ENCODE measurements at regions not wholly inside any gene's neighbourhood (a gene's known extent, or its start where the extent isn't known, plus 50 kb on each side); places are given as distances from the start of the nearest gene placed in this dataset.

DNA sequence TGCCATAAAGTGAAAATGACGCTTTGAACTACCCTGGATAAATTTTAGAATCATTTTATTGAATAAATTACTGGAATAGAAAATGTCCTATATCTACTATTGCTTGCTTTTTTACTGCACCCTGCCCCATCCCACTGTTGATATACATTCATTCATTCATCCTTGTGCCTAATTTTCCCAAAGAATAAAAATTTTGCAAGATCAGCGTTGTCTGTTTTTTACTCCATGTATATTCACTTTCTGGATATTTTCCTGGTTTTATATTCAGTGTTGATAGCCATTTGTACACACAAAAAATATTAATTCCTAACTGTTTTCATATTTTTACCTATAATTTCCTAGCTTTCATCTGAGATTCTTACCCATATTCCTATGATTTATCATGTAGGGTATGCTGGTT lies 262.9 kb upstream of the MAGI2 start:
- DNase-seq (ENCODE audit: low read depth in 2 of 2), result no peak

DNA sequence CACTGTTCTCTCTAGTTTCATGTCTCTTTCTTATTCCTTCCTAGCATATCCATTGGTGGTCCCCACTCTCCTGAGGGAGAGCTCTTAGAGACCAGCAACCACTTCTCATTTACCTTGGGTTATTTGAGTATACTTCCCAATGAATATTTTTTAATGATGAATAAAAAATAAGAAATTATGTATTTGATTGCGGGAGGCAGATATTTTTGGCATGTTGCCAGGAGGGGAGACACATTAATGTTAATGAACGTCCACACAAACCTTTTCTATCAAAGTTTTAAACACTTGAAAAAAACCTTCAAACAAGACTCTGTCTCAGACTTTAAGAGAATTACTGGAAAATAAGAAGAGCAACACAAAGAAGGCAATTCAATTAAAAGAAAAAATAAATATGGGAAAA lies 260.6 kb upstream of the MAGI2 start:
- DNase-seq (ENCODE audit: low read depth in 2 of 2), result no peak

DNA sequence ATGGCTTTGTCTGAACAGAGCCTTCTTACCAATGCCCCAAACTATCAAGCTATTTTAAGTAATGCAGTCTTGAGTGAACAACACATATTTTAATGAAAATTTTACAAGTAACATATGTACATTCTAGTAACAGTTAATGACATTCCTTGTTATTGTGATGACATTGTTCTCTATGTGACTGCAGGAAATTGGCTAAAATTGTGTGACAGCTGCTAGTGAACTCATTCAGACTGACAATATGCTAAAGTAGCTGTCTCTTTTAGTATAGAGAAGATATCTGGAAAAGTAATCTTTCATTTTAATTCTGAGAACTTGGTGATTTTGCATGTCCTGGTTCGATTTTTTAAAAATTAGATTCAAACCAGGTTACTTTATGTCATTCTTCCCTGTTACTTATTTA lies 259.8 kb upstream of the MAGI2 start:
- no peak for DNase-seq (ENCODE audit: low read depth in 2 of 2)

DNA sequence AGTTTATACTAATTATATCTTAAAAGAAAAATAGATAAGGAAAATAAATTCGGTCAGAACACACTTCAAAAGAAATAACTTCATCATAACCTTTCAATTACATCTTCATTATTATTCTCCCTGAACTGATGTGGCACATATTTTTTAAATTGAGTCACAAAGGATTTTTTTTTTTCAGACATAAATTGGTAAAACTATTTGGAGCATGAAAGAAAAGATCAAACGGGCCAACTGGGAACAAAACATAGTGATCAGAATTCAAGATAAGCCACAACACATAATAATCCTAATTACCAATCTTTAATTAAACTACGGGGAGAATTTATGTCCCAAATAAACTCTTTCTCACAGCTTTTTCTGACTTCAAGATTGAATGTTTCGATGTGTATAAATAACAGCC lies 258.2 kb upstream of the MAGI2 start:
- no peak for DNase-seq (ENCODE audit: low read depth in 2 of 2)

DNA sequence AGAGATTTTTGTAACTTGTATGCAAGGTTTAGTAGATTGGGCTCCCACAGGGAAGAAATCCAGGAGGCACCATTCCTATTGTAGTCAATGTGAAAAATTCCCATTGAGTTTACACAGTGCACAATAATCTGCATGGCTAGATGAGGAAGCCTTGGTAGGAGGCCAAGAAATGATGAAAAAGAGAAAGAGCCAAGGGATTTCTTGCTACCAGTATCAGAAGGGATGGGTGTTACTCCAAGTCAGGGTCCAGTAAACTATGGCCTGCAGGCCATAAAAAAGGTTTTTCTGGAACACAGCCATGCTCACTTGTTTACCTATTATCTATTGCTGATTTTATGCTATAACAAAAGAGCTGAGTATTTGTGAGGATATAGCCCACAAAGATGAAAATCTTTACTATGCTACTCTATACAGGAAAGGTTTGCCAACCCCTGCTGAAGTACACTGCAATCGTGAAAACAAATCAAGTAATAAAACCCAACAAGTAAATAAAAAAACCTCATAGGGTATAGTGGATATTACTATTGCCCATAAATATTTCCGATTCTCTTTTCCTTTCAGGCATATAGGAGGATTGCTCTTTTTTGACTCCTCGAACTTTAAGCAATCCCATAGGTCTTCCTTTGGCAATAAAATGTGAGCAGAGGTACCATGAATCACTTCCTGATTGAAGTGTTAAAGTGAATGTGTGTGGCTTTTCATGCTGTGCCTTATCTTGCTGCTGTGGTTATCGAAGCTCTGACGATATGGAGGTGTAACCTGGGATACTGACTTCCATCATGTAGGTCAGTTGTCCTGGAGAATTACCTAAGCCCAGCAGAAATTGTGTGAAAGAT lies 256.3 kb upstream of the MAGI2 start:
- DNase-seq (ENCODE audit: low read depth in 2 of 2), result no peak

DNA sequence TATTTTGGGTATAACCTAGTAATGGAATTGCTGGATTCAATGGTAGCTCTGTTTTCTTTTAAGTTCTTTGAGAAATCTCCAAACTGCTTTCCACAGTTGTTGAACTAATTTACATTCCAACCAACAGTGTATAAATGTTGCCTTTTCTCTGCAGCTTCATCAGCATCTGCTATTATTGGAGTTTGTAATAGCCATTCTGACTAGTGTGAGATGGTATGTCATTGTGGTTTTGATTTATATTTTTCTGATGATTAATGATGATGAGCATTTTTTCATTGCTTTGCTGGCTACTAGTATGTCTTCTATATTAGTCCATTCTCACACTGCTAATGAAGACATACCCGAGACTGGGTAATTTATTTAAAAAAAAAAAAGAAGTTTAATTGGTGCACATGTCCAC lies 248.6 kb upstream of the MAGI2 start:
- DNase-seq (ENCODE audit: low read depth in 2 of 2), result peak in 1 of 2 experiments; percentile 9

DNA sequence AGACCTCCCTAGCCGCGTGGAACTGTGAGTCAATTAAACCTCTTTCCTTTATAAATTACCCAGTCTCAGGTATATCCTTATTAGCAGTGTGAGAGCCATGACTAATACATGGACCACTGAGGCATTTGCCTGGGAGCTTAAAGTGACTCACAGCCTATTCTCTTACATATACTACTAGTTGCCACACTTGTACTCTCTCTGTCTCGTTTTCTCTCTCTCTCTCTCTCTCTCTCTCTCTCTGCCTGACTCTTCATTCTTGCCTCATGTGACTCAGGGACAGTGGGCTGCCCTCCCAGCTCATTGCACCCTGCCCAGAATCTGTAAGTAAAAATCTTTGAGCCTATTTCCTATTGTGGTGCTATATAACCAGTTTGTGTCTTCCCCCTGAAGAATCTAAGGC lies 238.5 kb upstream of the MAGI2 start:
- peak in 1 of 2 experiments; percentile 9 for DNase-seq (ENCODE audit: low read depth in 2 of 2)

DNA sequence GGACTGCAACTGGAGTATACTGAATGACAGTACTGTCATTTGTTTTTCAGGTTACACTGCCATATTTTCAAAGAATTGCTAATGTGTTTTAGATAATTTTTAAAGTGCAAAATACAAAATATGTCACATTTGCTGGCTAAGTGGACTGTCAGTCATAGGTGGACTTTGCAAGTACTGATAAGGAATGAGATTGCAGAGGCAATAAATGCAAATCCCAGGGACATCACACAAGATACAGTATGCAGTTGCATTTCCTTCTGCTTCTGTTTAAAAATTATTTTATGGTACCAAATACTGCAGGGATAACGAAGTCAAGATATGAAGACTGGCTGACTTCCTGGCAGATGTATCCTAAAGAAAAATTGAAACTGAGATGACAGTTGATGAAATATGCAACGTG lies 237.6 kb upstream of the MAGI2 start:
- DNase-seq (ENCODE audit: low read depth in 2 of 2), result no peak

DNA sequence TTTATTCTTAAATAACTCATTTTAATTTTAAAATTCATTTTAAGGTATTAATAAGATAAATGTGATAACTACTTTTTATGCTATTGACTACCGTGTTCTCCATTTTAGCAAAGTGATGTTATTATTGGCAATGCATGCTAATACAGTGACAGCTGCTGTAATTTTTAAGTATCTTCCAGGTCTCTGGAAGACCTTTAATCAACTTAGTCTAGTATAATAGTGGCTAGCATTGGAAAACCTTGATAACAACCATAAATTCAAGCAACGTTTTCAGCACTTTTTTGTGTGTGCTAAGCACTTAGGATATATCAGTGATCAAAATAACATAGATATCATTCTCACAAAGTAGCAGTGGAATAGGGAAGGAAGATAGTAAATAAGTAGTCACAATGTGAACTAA lies 230.9 kb upstream of the MAGI2 start:
- DNase-seq (ENCODE audit: low read depth in 2 of 2), result no peak

DNA sequence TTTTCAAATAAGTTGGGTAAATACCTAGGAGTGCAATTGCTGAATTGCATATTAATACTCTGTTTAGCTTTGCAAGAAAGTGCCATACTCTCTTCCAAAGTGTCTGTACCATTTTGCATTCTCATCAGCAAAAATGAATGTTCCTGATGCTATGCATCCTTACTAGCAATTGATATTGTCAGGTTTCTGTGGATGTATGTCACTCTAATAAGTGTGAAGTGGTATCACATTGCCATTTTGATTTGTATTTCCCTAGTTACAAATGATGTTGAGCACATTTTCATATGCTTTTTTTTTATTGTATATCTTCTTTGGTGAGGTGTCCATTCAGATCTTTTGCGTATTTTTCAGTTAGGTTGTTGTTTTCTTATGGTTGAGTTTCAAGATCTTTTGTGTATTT lies 230.4 kb upstream of the MAGI2 start:
- no peak for DNase-seq (ENCODE audit: low read depth in 2 of 2)

DNA sequence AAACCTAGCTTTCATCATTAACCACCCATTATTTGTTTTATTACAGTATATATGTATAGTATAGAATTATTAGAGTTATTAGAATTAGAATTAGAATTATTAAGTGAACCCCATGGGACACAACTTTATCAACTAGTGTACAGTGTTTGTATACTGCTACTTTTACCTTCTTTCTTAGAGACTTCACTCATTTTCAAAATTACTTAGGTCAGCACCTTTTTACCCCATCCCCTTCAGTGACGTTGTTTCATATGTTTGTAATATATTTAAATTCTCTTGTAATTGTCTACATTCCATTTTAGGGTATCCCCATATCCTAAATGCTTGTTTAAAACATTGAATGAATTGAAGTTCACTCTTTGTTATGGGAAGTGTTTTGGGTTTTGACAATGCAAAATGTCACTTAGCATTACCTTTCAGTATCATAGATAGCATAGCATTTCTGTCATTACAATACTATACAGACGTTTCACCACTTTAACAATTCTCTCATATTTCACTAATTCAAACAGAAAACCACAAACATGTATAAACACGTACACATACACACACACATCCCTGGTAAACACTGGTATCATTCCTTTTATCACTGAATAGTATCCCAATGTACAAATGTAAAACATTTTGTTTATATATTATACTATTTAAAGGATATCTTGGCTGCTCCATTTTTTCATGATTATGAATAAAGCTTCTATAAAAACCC lies 229.9 kb upstream of the MAGI2 start:
- DNase-seq (ENCODE audit: low read depth in 2 of 2), result no peak

DNA sequence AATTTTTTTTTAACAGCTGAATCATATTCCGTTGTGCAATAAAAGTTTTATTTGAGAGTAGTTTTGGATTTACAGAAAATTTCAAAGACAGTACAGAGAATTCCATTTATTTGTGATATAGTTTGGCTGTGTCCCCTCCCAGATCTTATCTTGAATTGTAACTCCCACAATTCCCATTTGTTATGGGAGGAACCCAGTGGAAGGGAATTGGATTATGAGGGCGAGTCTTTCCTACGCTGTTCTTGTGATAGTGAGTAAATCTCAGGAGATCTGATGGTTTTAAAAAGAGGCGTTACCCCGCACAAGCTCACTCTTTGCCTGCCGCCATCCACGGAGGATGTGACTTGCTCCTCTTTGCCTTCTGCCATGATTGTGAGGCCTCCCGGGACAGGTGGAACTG lies 228.0 kb upstream of the MAGI2 start:
- DNase-seq (ENCODE audit: low read depth in 2 of 2), result no peak

DNA sequence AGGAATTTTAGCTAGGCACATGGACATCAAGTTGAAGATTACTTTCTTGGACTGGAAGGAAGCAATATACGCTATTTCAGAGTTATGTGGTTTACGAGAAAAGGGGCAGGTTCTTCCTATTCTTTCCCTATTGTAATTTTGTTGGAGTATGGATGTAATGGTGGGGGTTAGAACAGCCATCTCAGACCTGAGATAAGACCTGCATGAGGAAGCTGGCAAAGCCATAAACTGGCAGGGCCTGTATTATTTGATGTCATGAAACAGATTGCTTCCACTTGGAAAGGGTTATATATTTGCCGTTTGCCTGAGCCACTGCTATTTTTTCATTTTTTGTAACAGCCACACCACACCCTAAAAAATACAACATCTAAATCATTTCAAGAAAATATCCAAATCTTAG lies 220.5 kb upstream of the MAGI2 start:
- no peak for DNase-seq (ENCODE audit: low read depth in 2 of 2)

DNA sequence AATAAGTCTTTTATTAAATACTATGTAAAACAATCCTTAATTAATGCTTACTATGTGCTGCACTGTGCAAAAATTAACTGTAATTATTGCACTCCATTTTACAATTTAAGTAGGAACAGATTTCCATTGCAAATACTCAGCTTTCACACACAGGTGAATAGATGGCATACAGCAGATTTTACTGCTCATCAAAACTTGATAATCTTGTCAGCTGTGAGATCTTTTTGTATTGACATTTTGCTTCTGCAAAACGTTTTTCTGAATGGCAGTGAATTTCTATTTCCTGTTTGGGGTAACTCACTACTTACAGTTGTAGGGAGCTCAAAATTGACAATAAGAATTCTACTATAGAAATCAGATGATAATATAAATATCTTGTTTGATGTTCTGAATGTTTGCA lies 220.0 kb upstream of the MAGI2 start:
- no peak for DNase-seq (ENCODE audit: low read depth in 2 of 2)

DNA sequence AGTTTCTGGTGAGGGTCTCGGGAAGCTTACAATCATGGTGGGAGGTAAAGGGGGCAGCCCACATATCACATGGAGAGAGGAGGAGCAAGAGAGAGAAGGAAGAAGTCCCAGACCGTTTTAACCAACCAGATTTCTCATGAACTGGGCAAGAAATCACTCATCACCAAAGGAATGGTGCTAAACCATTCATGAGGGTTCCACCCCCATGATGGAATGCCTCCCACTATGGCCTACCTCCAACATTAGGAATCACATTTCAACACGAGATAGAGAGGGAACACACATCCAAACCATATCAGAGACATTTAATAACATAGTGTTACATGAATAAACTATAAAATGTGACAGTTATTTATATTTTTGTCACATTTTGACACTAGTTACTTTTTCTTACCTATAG lies 214.8 kb upstream of the MAGI2 start:
- no peak for DNase-seq (ENCODE audit: low read depth in 2 of 2)

DNA sequence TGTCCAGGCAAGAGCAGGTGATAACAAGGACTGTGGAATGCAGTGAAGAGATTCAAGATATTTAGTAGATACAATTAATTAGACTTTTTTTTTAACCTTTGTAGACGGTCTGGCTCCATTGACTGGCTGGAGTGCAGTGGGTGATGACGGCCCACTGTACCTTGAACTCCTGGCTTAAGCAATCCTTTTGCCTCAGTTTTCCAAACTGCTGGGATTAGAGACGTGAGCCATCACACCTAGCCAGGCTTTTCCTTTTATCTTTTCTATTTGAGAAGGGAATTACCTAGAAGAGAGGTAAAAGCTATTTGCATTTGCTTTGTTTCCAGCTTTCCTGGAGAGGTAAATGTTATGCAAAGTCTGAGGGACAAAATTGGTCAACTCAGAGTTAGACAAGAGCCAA lies 213.0 kb upstream of the MAGI2 start:
- no peak for DNase-seq (ENCODE audit: low read depth in 2 of 2)

DNA sequence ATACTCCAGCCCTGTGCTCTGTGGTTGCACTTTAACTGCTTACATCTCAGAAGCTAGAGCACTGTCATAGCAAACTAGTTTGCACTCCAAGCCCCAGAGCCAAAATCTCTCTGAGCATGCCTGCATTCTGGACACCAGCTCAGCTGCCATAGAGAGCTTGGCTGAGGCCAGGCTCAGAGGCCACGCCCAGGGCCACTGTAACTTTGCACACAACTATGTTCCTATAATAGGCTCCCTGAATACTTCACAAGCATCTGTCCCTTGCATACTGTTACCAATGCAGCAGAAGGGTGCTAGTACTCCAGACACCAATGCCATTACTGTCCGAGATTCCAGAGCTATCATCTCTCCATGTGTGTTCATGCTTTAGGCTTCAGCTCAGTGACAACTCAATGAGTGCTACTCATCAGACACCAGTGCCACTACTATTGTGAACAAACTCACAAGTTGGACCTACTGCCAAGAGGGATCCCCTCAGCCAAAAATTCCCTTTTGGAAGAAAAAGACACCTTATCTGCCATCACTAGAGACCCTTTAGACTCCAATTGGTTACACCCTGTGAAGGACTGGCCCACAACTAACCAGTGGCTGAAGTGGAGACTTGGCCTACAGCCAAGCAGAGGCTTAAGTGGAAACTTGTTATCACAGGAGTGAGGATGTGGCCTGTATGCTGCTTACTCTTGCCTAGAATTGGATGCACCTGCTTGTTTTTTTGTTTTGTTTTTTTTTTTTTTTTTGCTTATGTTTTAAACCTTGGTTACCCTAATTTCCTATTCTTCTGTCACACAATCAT lies 211.6 kb upstream of the MAGI2 start:
- DNase-seq (ENCODE audit: low read depth in 2 of 2), result no peak

DNA sequence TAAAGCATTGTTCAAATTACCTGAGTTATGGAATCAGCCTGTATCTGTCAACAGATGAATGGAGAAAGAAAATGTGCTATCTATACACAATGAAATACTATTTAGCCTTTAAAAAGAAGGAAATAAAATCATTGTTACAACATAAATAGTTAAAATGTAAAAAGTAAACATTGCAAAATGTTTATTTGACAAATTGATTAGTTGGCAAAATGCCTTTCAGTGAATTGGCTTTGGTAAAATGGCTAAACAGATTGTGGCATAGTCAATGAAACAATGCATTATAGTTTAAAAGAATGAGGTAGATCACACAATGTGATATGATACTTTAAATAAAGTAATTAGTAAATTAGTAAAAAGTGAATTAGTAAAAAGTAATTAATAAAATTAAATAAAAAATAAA lies 204.8 kb upstream of the MAGI2 start:
- DNase-seq (ENCODE audit: low read depth in 2 of 2), result no peak

DNA sequence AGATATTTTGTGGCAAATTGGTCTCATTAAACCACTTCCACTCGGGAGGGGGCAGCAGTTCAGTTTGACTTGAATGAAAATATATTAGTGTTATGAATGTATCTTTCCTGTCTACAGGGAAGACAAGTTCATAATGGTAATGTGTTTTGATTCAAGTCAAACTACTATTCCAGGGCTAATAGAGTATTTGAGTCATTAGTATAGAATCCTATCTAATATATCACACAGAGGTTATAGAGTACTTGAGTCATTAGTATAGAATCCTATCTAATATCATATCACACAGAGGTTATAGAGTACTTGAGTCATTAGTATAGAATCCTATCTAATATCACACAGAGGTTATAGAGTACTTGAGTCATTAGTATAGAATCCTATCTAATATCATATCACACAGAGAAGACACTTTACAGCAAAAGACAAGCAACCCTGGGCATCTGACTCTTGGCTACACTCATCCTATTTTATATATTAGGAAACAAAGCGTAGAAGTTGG lies 199.7 kb upstream of the MAGI2 start:
- peak in 1 of 2 experiments; percentile 3 for DNase-seq (ENCODE audit: low read depth in 2 of 2)

DNA sequence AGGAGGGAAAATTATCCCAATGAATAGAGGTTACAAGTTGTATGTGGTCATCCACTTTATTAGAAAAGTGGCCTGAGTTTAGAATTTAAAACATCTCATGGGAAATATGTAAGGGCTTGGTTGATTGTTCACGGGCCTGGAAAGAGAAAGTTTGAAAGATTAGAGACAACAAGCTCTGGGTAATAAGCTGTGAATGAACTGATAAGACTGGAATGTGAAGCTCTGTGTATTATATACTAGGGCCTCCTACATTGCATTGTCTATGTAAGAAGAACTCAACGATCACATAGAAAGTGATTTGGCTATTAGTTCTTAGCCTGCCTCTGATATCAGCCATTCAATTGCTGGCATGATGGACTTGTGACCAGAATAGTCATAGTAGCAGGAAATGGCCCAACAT lies 199.2 kb upstream of the MAGI2 start:
- DNase-seq (ENCODE audit: low read depth in 2 of 2), result no peak

DNA sequence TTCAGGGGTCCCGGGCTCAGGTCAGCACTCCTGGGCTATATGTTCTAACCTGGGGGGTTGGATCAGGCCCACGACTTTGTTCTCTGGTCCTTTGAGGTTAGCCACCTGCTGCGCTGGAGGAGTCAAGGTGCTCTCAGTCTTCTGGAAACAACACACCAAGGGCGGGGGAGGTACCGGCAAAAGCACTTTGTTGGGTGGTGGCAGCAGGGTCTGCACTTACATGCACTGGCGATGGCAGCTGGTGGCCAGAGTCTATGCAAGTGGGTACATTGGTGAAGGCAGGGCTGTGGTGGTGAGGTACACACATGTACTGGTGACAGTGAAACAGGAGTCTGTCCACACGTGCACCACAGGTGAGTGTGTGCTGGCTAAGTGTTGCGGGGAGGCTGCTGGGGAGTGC lies 194.2 kb upstream of the MAGI2 start:
- no peak for DNase-seq (ENCODE audit: low read depth in 2 of 2)

DNA sequence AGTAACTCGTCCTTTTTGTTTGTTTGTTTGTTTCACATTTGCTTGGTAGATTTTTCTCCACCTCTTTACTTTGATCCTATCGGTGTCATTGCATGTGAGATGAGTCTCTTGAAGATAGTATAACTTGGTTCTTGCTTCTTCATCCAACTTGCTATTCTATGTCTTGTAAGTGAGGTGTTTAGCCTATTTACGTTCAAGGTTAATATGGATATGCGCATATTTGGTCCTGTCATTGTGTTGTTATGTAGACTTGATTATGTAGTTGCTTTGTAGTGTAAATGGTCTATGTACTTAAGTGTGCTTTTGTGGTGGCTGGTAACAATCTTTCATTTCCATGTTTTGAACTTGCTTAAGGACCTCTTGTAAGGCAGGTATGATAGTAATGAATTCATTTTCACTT lies 192.8 kb upstream of the MAGI2 start:
- no peak for DNase-seq (ENCODE audit: low read depth in 2 of 2)

DNA sequence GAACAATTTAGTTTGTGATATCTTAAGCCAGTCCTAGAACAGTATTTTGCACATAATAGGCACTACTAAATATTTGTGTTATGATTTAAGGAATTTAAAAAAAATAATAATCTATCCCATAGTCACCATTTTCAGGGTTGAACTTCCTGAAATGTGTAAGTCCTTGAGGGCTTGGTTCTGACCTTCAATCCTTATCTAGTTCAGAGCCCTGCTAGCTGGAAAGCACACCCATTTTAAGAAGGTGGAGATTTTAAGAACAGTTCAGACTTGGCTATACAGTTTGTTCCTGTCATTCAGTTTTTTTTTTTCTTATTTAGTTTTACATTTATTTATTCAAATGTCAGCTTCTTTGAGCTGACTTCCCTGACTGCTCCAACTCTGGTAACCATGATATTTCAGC lies 183.4 kb upstream of the MAGI2 start:
- no peak for DNase-seq (ENCODE audit: low read depth in 2 of 2)

Data from fibroblast of skin of left biceps (primary cell).